ENCODE measurements at regions not wholly inside any gene's neighbourhood (a gene's known extent, or its start where the extent isn't known, plus 50 kb on each side); places are given as distances from the start of the nearest gene placed in this dataset.

GRCh38 chr2:15735484-15736326 lies 144.0 kb downstream of the DDX1 start:
- no peak for DNase-seq

- DNase-seq: no peak
Measured at GRCh38 chr2:15736396-15737180, 144.9 kb downstream of the DDX1 start.

- DNase-seq: no peak
Measured at GRCh38 chr2:15737314-15738224, 145.9 kb downstream of the DDX1 start.

GRCh38 chr2:15738225-15738546 lies 146.5 kb downstream of the DDX1 start:
- DNase-seq: no peak

GRCh38 chr2:15738943-15739342 lies 147.3 kb downstream of the DDX1 start:
- no peak for DNase-seq

GRCh38 chr2:15744820-15745219 lies 153.2 kb downstream of the DDX1 start:
- DNase-seq: no peak

GRCh38 chr2:15745350-15745749 lies 153.7 kb downstream of the DDX1 start:
- DNase-seq: no peak

GRCh38 chr2:15745907-15746702 lies 154.4 kb downstream of the DDX1 start:
- DNase-seq: no peak

- no peak for DNase-seq
Measured at GRCh38 chr2:15746703-15747550, 155.3 kb downstream of the DDX1 start.

- no peak for DNase-seq
Measured at GRCh38 chr2:15747603-15748471, 156.2 kb downstream of the DDX1 start.

GRCh38 chr2:15748736-15749323 lies 157.2 kb downstream of the DDX1 start:
- DNase-seq: no peak

- no peak for DNase-seq
Measured at GRCh38 chr2:15749460-15750432, 158.1 kb downstream of the DDX1 start.

- no peak for DNase-seq
Measured at GRCh38 chr2:15750433-15750814, 158.8 kb downstream of the DDX1 start.

GRCh38 chr2:15750822-15751329 lies 159.2 kb downstream of the DDX1 start:
- DNase-seq: no peak

- DNase-seq: no peak
Measured at GRCh38 chr2:15751477-15751876, 159.8 kb downstream of the DDX1 start.

- no peak for DNase-seq
Measured at GRCh38 chr2:15752552-15753232, 161.0 kb downstream of the DDX1 start.

- DNase-seq: no peak
Measured at GRCh38 chr2:15753233-15753798, 161.6 kb downstream of the DDX1 start.

All from COR-L47 (cell line).